ENCODE measurements at regions not wholly inside any gene's neighbourhood (a gene's known extent, or its start where the extent isn't known, plus 50 kb on each side); places are given as distances from the start of the nearest gene placed in this dataset.
A peak's percentile ranks its signal among the peaks of the same experiment; 100 is the strongest.

- H3K4me3 ChIP-seq (ENCODE audit: low read depth, poor library complexity, severe bottlenecking), result no peak overlapping the region
- peak in 1 of 2 donors; percentile 70 for DNase-seq (ENCODE audit: low spot score in 2 of 2)
- TF ChIP-seq, protein P1, sequence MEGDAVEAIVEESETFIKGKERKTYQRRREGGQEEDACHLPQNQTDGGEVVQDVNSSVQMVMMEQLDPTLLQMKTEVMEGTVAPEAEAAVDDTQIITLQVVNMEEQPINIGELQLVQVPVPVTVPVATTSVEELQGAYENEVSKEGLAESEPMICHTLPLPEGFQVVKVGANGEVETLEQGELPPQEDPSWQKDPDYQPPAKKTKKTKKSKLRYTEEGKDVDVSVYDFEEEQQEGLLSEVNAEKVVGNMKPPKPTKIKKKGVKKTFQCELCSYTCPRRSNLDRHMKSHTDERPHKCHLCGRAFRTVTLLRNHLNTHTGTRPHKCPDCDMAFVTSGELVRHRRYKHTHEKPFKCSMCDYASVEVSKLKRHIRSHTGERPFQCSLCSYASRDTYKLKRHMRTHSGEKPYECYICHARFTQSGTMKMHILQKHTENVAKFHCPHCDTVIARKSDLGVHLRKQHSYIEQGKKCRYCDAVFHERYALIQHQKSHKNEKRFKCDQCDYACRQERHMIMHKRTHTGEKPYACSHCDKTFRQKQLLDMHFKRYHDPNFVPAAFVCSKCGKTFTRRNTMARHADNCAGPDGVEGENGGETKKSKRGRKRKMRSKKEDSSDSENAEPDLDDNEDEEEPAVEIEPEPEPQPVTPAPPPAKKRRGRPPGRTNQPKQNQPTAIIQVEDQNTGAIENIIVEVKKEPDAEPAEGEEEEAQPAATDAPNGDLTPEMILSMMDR (IDR thresholded peaks at IDR 0.05), result no peak
- intact Hi-C loops (cut with DNase I; ENCODE audit: low total_unique reads), result no loop called here
- WGBS, 2 donors, result 54 to 59% methylated on average over 8 of the region's 8 CpGs
Observed at GRCh38 chr12:5096241-5096924, 52.7 kb downstream of the KCNA5 start.

- H3K4me3 ChIP-seq (ENCODE audit: low read depth, poor library complexity, severe bottlenecking), result no peak overlapping the region
- intact Hi-C loops (cut with DNase I; ENCODE audit: low total_unique reads), result no loop called here
- TF ChIP-seq, protein P1 (IDR thresholded peaks at IDR 0.05), result no peak
- no peak for TF ChIP-seq POLR2A (IDR thresholded peaks at IDR 0.05)
- 78 to 79% methylated on average over 6 of the region's 6 CpGs for WGBS, 2 donors
- DNase-seq (ENCODE audit: low spot score in 2 of 2), result no peak
Observed at GRCh38 chr12:5097786-5098185, 54.1 kb downstream of the KCNA5 start.

- no peak for DNase-seq (ENCODE audit: low spot score in 2 of 2)
- intact Hi-C loops (cut with DNase I; ENCODE audit: low total_unique reads), result no loop called here
- TF ChIP-seq, protein P1 (IDR thresholded peaks at IDR 0.05), result no peak
- TF ChIP-seq POLR2A (IDR thresholded peaks at IDR 0.05), result no peak
- 90% methylated on average over 13 of the region's 13 CpGs for WGBS, 2 donors
- H3K4me3 ChIP-seq (ENCODE audit: low read depth, poor library complexity, severe bottlenecking), result no peak overlapping the region
Observed at GRCh38 chr12:5099136-5099535, 55.5 kb downstream of the KCNA5 start.

- WGBS, 2 donors, result 78 to 84% methylated on average over 7 of the region's 7 CpGs
- DNase-seq (ENCODE audit: low spot score in 2 of 2), result no peak
- intact Hi-C loops (cut with DNase I; ENCODE audit: low total_unique reads), result no loop called here
- no peak overlapping the region for H3K4me3 ChIP-seq (ENCODE audit: low read depth, poor library complexity, severe bottlenecking)
- TF ChIP-seq POLR2A (IDR thresholded peaks at IDR 0.05), result no peak
- TF ChIP-seq, protein P1 (IDR thresholded peaks at IDR 0.05), result no peak
Observed at GRCh38 chr12:5099591-5099990, 55.9 kb downstream of the KCNA5 start.

DNA sequence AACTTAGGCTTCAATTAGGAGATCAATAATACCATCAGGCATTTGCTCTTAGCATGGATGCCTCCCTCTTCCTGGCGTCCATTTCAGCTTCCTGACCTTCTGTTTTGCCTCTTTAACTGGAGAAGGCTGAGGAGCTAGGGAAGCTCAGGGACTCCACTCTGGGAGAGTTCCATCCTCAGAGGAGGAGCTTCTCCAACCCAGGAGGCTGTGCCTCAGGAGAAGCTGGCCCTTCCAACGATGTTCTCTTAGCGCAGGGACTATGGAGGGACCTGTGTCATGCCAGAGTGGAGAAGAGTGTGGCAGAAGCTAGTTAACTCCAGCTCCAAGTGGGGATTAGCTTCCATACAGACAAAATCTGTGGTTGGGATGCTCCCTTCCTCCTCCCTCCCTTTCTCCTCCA, 58.0 kb downstream of the KCNA5 start:
- H3K4me3 ChIP-seq (ENCODE audit: low read depth, poor library complexity, severe bottlenecking), result no peak overlapping the region
- intact Hi-C loops (cut with DNase I; ENCODE audit: low total_unique reads), result no loop called here
- 90 to 93% methylated on average over 3 of the region's 3 CpGs for WGBS, 2 donors
- TF ChIP-seq POLR2A (IDR thresholded peaks at IDR 0.05), result no peak
- TF ChIP-seq, protein P1 (IDR thresholded peaks at IDR 0.05), result no peak
- no peak for DNase-seq (ENCODE audit: low spot score in 2 of 2)

DNA sequence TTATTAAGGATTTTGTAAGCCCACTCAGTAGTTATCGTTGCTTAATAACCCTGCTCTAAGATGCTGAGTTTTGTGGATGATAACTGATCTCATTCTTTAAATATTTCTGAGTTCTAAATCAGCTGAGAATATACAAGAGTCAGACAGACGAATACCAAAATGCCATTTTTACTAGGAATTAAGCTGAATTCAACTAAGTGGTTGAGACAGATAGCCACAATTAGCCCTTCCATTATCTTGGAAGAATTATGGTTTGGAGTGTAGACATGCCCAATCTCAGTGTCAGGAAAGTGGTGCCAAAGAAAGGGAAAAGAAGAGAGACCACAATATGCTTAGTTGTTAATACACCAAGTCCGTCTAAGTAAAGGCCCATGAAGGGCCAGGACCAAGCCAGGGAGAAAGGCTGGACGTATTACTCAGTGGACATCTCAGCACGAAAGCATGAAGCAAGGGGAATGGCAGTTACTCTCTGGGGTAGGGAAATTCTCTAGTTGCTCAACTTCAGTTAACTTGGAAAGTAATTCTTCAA, 58.6 kb downstream of the KCNA5 start:
- 77 to 83% methylated on average over 5 of the region's 5 CpGs for WGBS, 2 donors
- no peak overlapping the region for H3K4me3 ChIP-seq (ENCODE audit: low read depth, poor library complexity, severe bottlenecking)
- intact Hi-C loops (cut with DNase I; ENCODE audit: low total_unique reads), result no loop called here
- DNase-seq (ENCODE audit: low spot score in 2 of 2), result no peak
- TF ChIP-seq, protein P1 (IDR thresholded peaks at IDR 0.05), result no peak
- no peak for TF ChIP-seq POLR2A (IDR thresholded peaks at IDR 0.05)

Measured in lower leg skin (tissue), 4 donors.